ENCODE measurements at regions not wholly inside any gene's neighbourhood (a gene's known extent, or its start where the extent isn't known, plus 50 kb on each side); places are given as distances from the start of the nearest gene placed in this dataset.

DNA sequence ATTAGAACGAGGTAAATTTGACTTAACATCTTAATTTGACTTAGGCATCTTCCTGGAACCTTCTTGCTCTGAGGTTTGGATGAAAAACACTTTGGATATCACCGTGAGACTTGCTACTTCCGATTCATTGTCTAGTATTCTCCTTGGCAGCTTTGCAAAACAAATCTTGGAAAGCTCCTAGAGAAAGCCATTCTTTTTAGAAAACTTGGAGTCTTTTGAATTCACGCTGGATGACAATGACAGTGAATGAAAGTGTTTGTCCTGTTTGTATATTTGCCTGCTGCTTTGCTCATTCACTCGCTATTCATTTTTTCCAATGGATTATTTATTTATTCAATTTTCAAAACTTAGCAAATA lies 222.1 kb upstream of the HMGA2 start:
- no peaks in the 10 kb centered on the region for H3K9me3 ChIP-seq (ENCODE audit: control insufficient read depth in 2 of 2, insufficient read depth in 1 of 2, low read length in 1 of 2)
- no peak overlapping the region for H3K27ac ChIP-seq (ENCODE audit: low read depth in 1 of 2, low read length in 1 of 2)
- 42% methylated on average over 5 of the region's 5 CpGs for WGBS
- H3K27me3 ChIP-seq (ENCODE audit: control insufficient read depth in 2 of 2, insufficient read depth in 1 of 2, low read length in 1 of 2) = no peaks in the 10 kb centered on the region
- no peak for DNase-seq (ENCODE audit: low read depth in 6 of 9, low spot score in 9 of 9)
- H3K36me3 ChIP-seq (ENCODE audit: control insufficient read depth in 2 of 2, insufficient read depth in 2 of 2, low read length in 1 of 2) = no peaks in the 10 kb centered on the region
- H3K4me3 ChIP-seq (ENCODE audit: low read length in 2 of 2) = no peak overlapping the region
- peaks cover 0 to 2% of the 10 kb centered on the region in 2 donors for H3K4me1 ChIP-seq (ENCODE audit: control insufficient read depth in 2 of 2, insufficient read depth in 2 of 2, low read length in 2 of 2)

DNA sequence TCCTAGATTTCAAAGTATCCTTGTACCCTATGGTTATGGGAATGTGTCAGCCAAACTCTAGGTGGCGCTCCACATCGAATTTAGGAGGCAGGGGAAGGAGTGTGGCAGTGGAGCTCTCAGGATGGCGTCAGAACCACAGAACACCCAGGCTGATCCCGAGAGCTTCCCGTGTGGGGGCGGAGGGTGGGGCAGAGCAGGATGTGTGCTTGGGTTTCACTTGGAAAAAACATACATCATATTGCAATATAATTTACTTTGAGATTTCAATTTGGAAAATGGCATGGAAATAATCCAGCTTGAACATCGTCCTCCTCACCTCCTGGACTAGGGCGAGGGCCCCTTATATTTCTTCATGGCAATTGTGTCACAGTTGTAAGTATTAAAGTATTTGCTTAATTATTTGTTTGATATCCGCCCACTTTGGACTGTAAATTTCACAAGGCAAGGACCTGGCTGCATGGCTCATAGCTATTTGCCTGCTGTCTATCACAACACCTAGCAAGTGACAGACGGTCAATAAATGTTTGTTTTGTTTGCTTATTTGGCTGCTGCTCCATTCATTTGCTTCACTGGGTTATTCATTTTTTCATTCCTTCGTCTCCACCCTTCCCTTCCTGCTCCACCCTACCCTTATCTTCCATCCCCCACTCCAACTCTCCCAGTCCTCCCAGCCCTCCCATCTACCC lies 221.5 kb upstream of the HMGA2 start:
- H3K4me3 ChIP-seq (ENCODE audit: low read length in 2 of 2) = no peak overlapping the region

DNA sequence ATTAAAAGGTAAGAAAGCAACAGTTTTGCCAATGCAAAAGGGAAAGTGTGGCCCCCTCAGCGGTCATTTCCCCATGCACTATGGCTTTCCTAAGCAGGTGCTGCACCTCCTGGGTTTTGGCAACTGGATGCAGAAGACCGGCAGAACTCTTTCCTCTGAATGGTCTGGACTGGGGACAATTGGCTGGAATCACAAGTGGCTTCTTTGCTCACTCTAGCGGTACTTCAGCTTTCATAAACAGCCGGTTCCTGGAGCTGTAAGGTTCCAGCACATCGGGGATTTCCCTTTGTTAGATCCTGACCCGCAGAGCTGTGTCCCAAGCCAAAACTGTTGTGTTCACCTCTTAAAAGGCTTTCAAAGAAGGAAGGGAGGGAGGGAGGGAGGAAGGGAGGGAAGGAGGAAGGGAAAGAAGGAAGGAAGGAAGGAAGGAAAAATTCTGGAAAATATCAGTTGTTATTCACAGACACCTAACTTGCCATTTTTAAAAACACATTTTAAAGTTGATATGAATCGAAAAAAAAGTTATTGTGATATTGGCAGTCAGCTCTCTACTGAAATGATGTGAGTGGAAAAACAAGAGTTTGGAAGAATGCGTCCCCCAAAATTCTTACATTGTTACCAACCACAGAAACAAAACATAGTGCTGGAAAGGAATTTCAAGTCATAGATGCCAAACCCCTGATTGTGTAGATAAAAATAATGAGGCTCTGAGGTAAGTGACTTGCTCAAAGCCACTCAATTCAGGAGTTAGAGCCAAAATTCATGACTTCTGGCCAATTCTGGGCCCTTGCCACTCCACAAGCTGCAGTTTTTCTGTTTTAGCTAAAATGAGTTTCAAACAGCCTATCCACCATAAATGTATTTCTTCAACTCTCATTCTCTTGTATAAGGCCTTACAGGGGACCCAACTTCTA lies 220.6 kb upstream of the HMGA2 start:
- no peaks in the 10 kb centered on the region for H3K9me3 ChIP-seq (ENCODE audit: control insufficient read depth in 2 of 2, insufficient read depth in 1 of 2, low read length in 1 of 2)
- no peaks in the 10 kb centered on the region for H3K36me3 ChIP-seq (ENCODE audit: control insufficient read depth in 2 of 2, insufficient read depth in 2 of 2, low read length in 1 of 2)
- 86% methylated on average over 8 of the region's 8 CpGs for WGBS
- no peak overlapping the region for H3K4me3 ChIP-seq (ENCODE audit: low read length in 2 of 2)
- peak in 1 of 9 donors; percentile 7 for DNase-seq (ENCODE audit: low read depth in 6 of 9, low spot score in 9 of 9)
- peaks cover 0 to 2% of the 10 kb centered on the region in 2 donors for H3K4me1 ChIP-seq (ENCODE audit: control insufficient read depth in 2 of 2, insufficient read depth in 2 of 2, low read length in 2 of 2)
- H3K27ac ChIP-seq (ENCODE audit: low read depth in 1 of 2, low read length in 1 of 2) = no peak overlapping the region
- no peaks in the 10 kb centered on the region for H3K27me3 ChIP-seq (ENCODE audit: control insufficient read depth in 2 of 2, insufficient read depth in 1 of 2, low read length in 1 of 2)

More for the DNA sequence above, 221.5 kb upstream of the HMGA2 start:
- no peaks in the 10 kb centered on the region for H3K27me3 ChIP-seq (ENCODE audit: control insufficient read depth in 2 of 2, insufficient read depth in 1 of 2, low read length in 1 of 2)
- peak; percentile 13 to 65 (median 25) for DNase-seq (ENCODE audit: low read depth in 6 of 9, low spot score in 9 of 9)
- H3K27ac ChIP-seq (ENCODE audit: low read depth in 1 of 2, low read length in 1 of 2) = no peak overlapping the region
- peaks cover 0 to 2% of the 10 kb centered on the region in 2 donors for H3K4me1 ChIP-seq (ENCODE audit: control insufficient read depth in 2 of 2, insufficient read depth in 2 of 2, low read length in 2 of 2)
- WGBS = 40% methylated on average over 11 of the region's 11 CpGs
- no peaks in the 10 kb centered on the region for H3K9me3 ChIP-seq (ENCODE audit: control insufficient read depth in 2 of 2, insufficient read depth in 1 of 2, low read length in 1 of 2)
- no peaks in the 10 kb centered on the region for H3K36me3 ChIP-seq (ENCODE audit: control insufficient read depth in 2 of 2, insufficient read depth in 2 of 2, low read length in 1 of 2)

DNA sequence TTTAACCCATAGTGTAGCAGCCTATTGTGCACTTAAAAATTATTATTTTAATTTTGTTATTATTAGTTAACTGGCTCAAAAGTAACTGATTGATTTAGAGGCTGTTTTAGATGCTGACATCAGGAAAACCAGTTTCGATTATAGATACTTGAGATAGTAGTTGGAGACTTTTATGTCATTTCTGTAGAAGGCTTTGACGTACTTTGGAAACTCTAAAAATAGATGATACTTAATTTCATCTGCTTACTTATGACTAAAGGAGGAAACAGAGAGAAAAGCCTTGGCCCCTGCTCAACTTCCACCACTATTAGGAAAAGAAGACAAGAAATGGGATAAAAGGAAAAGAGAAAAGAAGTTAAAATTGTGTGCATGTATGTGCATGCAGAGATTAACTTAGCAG lies 219.3 kb upstream of the HMGA2 start:
- DNase-seq (ENCODE audit: low read depth in 6 of 9, low spot score in 9 of 9) = no peak
- H3K36me3 ChIP-seq (ENCODE audit: control insufficient read depth in 2 of 2, insufficient read depth in 2 of 2, low read length in 1 of 2) = no peaks in the 10 kb centered on the region

DNA sequence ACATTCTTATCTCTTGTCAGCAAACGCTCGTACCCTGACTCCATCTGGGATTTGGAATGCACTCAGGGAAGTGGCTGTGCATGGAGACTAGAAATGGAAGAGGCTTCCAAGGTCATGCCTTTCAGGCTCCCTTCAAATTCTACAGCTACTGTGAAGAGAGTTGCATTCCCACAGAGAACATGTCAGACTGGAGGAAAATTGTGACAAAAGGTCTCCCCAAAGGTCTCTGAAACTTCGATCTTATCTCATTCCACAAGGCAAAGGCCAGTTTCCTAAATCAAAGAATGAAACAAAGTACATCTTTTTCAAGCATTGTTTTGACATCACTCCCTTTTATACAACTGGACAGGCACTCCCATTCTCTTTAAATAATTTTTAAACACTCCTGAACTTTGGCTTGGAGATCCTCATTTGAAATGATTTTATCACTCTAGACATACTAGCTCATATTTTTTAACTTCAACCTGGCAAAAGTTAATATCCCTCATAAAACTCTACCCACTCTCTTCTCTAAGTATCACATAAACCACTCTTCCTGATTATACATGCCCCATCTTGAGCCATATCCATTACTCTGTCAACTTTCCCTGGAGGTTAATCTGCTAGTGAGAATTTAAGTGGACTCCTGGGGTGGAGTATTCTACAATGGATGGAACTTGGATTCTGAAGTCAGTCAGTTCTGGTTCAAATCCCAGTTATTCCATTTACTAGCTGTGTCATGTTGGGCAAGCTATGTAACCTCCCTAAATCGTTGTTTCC lies 218.1 kb upstream of the HMGA2 start:
- no peaks in the 10 kb centered on the region for H3K27me3 ChIP-seq (ENCODE audit: control insufficient read depth in 2 of 2, insufficient read depth in 1 of 2, low read length in 1 of 2)
- H3K9me3 ChIP-seq (ENCODE audit: control insufficient read depth in 2 of 2, insufficient read depth in 1 of 2, low read length in 1 of 2) = no peaks in the 10 kb centered on the region
- no peak overlapping the region for H3K4me3 ChIP-seq (ENCODE audit: low read length in 2 of 2)
- H3K27ac ChIP-seq (ENCODE audit: low read depth in 1 of 2, low read length in 1 of 2) = no peak overlapping the region
- 86% methylated on average over 4 of the region's 4 CpGs for WGBS
- H3K36me3 ChIP-seq (ENCODE audit: control insufficient read depth in 2 of 2, insufficient read depth in 2 of 2, low read length in 1 of 2) = no peaks in the 10 kb centered on the region
- peaks cover 0 to 2% of the 10 kb centered on the region in 2 donors for H3K4me1 ChIP-seq (ENCODE audit: control insufficient read depth in 2 of 2, insufficient read depth in 2 of 2, low read length in 2 of 2)
- DNase-seq (ENCODE audit: low read depth in 6 of 9, low spot score in 9 of 9) = no peak

More for the DNA sequence above, 219.3 kb upstream of the HMGA2 start:
- Histone ChIP-seq H3K4me1 (ENCODE audit: control insufficient read depth in 2 of 2, insufficient read depth in 2 of 2, low read length in 2 of 2) (peaks cover 0 to 2% of the 10 kb centered on the region in 2 donors), H3K9me3 (ENCODE audit: control insufficient read depth in 2 of 2, insufficient read depth in 1 of 2, low read length in 1 of 2) (no peaks in the 10 kb centered on the region), H3K4me3 (ENCODE audit: low read length in 2 of 2) (no peak overlapping the region), H3K27me3 (ENCODE audit: control insufficient read depth in 2 of 2, insufficient read depth in 1 of 2, low read length in 1 of 2) (no peaks in the 10 kb centered on the region), H3K27ac (ENCODE audit: low read depth in 1 of 2, low read length in 1 of 2) (no peak overlapping the region)
- WGBS = 96% methylated on average over 2 of the region's 2 CpGs

DNA sequence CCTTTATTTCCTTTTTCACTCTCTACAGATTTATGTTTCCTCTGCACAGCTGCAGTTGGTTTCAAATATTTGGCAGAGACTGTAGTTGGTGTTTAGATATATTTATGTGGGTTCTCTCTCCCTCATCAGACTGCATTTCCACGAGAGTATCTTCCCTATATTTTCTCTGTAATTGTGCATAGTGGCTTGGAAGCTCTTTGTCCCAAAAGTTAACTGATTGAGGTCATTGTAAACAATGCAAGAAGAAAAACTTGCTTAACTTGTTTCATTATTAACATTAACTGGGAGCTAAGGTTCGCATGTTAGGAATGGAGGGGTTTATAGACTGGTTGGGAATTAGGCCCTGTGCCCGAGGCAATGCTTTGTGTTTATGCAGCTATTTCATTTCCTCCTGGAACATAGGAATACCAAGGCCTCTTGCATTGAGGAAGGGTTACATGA lies 216.9 kb upstream of the HMGA2 start:
- no peak for DNase-seq (ENCODE audit: low read depth in 6 of 9, low spot score in 9 of 9)
- Histone ChIP-seq H3K4me1 (ENCODE audit: control insufficient read depth in 2 of 2, insufficient read depth in 2 of 2, low read length in 2 of 2) (peaks cover 0 to 2% of the 10 kb centered on the region in 2 donors), H3K36me3 (ENCODE audit: control insufficient read depth in 2 of 2, insufficient read depth in 2 of 2, low read length in 1 of 2) (no peaks in the 10 kb centered on the region), H3K27ac (ENCODE audit: low read depth in 1 of 2, low read length in 1 of 2) (no peak overlapping the region), H3K9me3 (ENCODE audit: control insufficient read depth in 2 of 2, insufficient read depth in 1 of 2, low read length in 1 of 2) (no peaks in the 10 kb centered on the region), H3K4me3 (ENCODE audit: low read length in 2 of 2) (no peak overlapping the region), H3K27me3 (ENCODE audit: control insufficient read depth in 2 of 2, insufficient read depth in 1 of 2, low read length in 1 of 2) (no peaks in the 10 kb centered on the region)
- 64% methylated on average over 3 of the region's 3 CpGs for WGBS

DNA sequence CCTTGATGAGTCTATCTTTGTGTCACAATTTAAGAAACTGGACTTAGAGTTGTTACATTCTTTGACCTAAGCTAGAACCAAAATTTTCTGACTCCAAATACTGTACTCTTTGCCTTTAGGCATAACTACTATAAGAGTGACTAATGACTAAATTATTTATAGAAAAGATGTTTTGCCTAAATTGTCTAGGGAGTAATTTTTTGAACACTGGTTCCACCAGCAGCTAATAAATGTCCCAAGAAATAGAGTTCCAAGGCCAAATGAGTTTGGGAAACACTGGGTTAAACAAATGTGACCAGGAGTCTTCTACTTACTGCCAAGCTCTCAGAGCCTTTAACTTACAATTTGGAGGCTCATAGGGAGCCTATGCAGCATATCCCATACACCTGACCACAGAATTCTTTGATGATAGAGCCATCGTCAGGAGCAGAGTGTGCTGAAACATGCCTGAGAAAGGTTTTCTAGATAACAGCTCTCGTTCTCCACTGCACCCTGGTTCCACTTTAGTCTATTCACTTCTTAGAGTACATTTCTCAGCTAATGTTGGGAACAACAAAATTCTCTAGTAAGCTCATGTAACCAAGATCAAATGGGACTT lies 215.9 kb upstream of the HMGA2 start:
- Histone ChIP-seq H3K4me3 (ENCODE audit: low read length in 2 of 2) (no peak overlapping the region), H3K4me1 (ENCODE audit: control insufficient read depth in 2 of 2, insufficient read depth in 2 of 2, low read length in 2 of 2) (no peaks in the 10 kb centered on the region), H3K27me3 (ENCODE audit: control insufficient read depth in 2 of 2, insufficient read depth in 1 of 2, low read length in 1 of 2) (no peaks in the 10 kb centered on the region), H3K9me3 (ENCODE audit: control insufficient read depth in 2 of 2, insufficient read depth in 1 of 2, low read length in 1 of 2) (no peaks in the 10 kb centered on the region), H3K27ac (ENCODE audit: low read depth in 1 of 2, low read length in 1 of 2) (no peak overlapping the region), H3K36me3 (ENCODE audit: control insufficient read depth in 2 of 2, insufficient read depth in 2 of 2, low read length in 1 of 2) (no peaks in the 10 kb centered on the region)
- 94% methylated on average over 2 of the region's 2 CpGs for WGBS
- no peak for DNase-seq (ENCODE audit: low read depth in 6 of 9, low spot score in 9 of 9)

DNA sequence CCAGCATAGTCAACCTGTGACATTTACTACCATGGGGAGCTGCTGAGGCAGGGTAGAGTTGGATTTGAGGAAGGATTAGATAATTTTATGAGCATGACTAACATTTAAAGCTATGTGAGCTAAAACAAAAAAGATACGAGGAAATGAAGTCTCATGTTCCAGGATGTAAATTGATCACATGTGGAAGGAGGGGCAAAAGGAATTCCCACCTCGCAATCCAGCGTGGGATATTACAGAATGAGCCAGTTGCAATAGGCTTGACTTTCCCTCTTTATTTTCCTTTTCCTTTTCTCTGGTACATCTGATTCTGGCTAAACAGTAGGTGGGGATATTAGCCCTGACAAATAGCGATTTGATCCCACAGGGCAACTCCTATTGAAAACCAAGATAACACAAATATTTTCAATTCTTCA lies 214.9 kb upstream of the HMGA2 start:
- Histone ChIP-seq H3K9me3 (ENCODE audit: control insufficient read depth in 2 of 2, insufficient read depth in 1 of 2, low read length in 1 of 2) (no peaks in the 10 kb centered on the region), H3K4me3 (ENCODE audit: low read length in 2 of 2) (no peak overlapping the region), H3K27me3 (ENCODE audit: control insufficient read depth in 2 of 2, insufficient read depth in 1 of 2, low read length in 1 of 2) (no peaks in the 10 kb centered on the region), H3K27ac (ENCODE audit: low read depth in 1 of 2, low read length in 1 of 2) (no peak overlapping the region), H3K4me1 (ENCODE audit: control insufficient read depth in 2 of 2, insufficient read depth in 2 of 2, low read length in 2 of 2) (no peaks in the 10 kb centered on the region), H3K36me3 (ENCODE audit: control insufficient read depth in 2 of 2, insufficient read depth in 2 of 2, low read length in 1 of 2) (no peaks in the 10 kb centered on the region)
- 96% methylated on average over 4 of the region's 4 CpGs for WGBS
- no peak for DNase-seq (ENCODE audit: low read depth in 6 of 9, low spot score in 9 of 9)

Measured in thymus (tissue), 11 donors.